ENCODE measurements at regions not wholly inside any gene's neighbourhood (a gene's known extent, or its start where the extent isn't known, plus 50 kb on each side); places are given as distances from the start of the nearest gene placed in this dataset.

DNA sequence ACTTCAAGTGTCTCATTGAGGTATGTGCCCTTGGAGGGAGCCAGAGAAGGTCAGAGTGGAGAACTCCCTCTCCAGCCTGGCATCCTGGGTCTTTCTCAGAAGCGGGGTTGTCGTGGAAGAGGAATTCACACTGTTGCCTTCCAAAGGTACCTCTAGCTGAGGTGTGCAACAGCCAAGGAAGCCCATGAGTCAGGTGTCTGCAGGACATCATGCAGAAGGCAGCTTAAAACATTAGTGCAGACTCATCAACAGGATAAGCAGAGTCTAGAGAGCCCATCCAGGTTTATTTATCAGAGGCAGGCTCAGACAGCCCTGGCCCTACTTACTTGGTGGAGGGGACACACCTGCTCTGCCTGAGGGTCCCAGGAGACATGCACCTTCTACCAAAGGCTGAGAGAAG lies 95.6 kb upstream of the TPM1 start:
- H3K4me1 ChIP-seq = no peaks in the 10 kb centered on the region
- no peaks in the 10 kb centered on the region for H3K9me3 ChIP-seq
- no peak for DNase-seq (ENCODE audit: extremely low spot score in 2 of 2)
- H3K4me3 ChIP-seq = no peak overlapping the region
- no peaks in the 10 kb centered on the region for H3K27me3 ChIP-seq
- H3K36me3 ChIP-seq = no peaks in the 10 kb centered on the region
- intact Hi-C loops (cut with DNase I) = no loop called here
- TF ChIP-seq POLR2A (IDR thresholded peaks at IDR 0.05) (no peak), POLR2AphosphoS5 (IDR thresholded peaks at IDR 0.05; ENCODE audit: insufficient read depth in 1 of 2, low read depth in 1 of 2) (no peak)
- TF ChIP-seq, protein P1, sequence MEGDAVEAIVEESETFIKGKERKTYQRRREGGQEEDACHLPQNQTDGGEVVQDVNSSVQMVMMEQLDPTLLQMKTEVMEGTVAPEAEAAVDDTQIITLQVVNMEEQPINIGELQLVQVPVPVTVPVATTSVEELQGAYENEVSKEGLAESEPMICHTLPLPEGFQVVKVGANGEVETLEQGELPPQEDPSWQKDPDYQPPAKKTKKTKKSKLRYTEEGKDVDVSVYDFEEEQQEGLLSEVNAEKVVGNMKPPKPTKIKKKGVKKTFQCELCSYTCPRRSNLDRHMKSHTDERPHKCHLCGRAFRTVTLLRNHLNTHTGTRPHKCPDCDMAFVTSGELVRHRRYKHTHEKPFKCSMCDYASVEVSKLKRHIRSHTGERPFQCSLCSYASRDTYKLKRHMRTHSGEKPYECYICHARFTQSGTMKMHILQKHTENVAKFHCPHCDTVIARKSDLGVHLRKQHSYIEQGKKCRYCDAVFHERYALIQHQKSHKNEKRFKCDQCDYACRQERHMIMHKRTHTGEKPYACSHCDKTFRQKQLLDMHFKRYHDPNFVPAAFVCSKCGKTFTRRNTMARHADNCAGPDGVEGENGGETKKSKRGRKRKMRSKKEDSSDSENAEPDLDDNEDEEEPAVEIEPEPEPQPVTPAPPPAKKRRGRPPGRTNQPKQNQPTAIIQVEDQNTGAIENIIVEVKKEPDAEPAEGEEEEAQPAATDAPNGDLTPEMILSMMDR (IDR thresholded peaks at IDR 0.05) = no peak
- H3K27ac ChIP-seq = no peak overlapping the region

DNA sequence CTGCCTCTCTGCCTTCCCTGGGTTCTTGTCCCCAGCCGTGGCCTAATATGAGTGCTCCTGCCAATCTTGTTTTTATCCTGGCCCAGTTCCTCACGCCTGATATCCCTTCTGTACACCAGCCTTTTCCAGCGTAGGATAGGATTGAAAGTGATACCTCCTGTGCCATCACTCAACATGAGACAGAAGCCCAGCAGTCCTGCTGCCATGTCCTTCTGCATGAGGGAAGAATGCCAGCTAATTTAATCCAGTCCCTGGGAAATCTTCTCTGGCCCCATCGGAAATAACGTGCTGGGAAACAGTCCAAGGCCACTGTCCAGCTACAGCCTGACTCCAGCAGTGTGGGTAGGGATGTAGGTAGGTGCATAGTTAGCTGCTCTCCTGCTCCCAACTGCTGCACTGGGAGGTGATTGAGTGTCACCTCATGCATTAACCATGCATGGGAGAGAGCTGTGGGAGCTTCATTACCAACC lies 92.0 kb upstream of the TPM1 start:
- H3K4me1 ChIP-seq = no peaks in the 10 kb centered on the region
- no peaks in the 10 kb centered on the region for H3K9me3 ChIP-seq
- H3K27ac ChIP-seq = no peak overlapping the region
- H3K4me3 ChIP-seq = no peak overlapping the region
- intact Hi-C loops (cut with DNase I) = no loop called here
- peak in 1 of 2 donors; percentile 90 for DNase-seq (ENCODE audit: extremely low spot score in 2 of 2)
- TF ChIP-seq POLR2A (IDR thresholded peaks at IDR 0.05) (no peak), POLR2AphosphoS5 (IDR thresholded peaks at IDR 0.05; ENCODE audit: insufficient read depth in 1 of 2, low read depth in 1 of 2) (no peak)
- TF ChIP-seq, protein P1 (IDR thresholded peaks at IDR 0.05) = no peak
- H3K36me3 ChIP-seq = no peaks in the 10 kb centered on the region
- H3K27me3 ChIP-seq = no peaks in the 10 kb centered on the region

DNA sequence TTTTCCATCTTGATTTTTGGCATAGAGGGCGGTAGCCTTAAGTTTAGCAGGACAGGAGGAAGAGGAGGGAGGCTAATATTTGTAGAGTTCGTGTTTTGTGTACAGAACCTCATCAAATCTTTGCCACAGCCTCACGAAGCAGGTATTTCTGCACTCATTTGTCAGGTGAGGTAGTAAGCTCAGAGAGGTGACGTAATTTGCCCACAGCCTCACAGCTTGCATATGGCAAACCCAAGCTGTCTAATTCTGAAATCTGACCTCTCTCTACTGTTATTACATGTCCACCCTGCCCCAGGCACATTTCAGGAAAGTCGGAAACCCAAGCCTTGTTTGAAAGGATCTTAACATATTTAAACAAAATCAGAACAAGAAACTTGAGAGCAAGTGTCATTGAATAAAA lies 91.1 kb upstream of the TPM1 start:
- H3K27ac ChIP-seq = no peak overlapping the region
- H3K36me3 ChIP-seq = no peaks in the 10 kb centered on the region
- no peaks in the 10 kb centered on the region for H3K9me3 ChIP-seq
- no peak overlapping the region for H3K4me3 ChIP-seq
- no peaks in the 10 kb centered on the region for H3K27me3 ChIP-seq
- H3K4me1 ChIP-seq = no peaks in the 10 kb centered on the region
- DNase-seq (ENCODE audit: extremely low spot score in 2 of 2) = peak in 1 of 2 donors; percentile 40
- intact Hi-C loops (cut with DNase I) = no loop called here
- TF ChIP-seq, protein P1 (IDR thresholded peaks at IDR 0.05) = no peak
- no peak for TF ChIP-seq POLR2A (IDR thresholded peaks at IDR 0.05)
- no peak for TF ChIP-seq POLR2AphosphoS5 (IDR thresholded peaks at IDR 0.05; ENCODE audit: insufficient read depth in 1 of 2, low read depth in 1 of 2)

DNA sequence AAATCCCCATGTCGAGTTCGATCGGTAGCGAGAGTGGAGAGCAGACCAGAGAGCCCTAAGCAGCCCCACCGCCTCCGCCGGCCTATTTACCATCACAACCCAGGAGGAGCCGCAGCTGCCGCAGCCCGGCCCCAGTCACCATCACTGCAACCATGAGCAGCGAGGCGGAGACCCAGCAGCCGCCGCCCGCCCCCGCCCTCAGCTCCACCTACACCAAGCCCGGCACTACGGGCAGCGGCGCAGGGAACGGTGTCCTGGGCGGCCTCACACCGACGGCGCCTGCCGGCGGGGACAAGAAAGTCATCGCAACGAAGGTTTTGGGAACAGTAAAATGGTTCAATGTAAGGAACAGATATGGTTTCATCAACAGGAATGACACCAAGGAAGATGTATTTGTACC lies 89.5 kb upstream of the TPM1 start:
- TF ChIP-seq POLR2AphosphoS5 (IDR thresholded peaks at IDR 0.05; ENCODE audit: insufficient read depth in 1 of 2, low read depth in 1 of 2) = no peak
- no peak for TF ChIP-seq POLR2A (IDR thresholded peaks at IDR 0.05)
- TF ChIP-seq, protein P1 (IDR thresholded peaks at IDR 0.05) = no peak
- H3K4me3 ChIP-seq = no peak overlapping the region
- DNase-seq (ENCODE audit: extremely low spot score in 2 of 2) = no peak
- no peaks in the 10 kb centered on the region for H3K4me1 ChIP-seq
- H3K27me3 ChIP-seq = no peaks in the 10 kb centered on the region
- intact Hi-C loops (cut with DNase I) = no loop called here
- H3K27ac ChIP-seq = no peak overlapping the region
- no peaks in the 10 kb centered on the region for H3K36me3 ChIP-seq
- no peaks in the 10 kb centered on the region for H3K9me3 ChIP-seq

DNA sequence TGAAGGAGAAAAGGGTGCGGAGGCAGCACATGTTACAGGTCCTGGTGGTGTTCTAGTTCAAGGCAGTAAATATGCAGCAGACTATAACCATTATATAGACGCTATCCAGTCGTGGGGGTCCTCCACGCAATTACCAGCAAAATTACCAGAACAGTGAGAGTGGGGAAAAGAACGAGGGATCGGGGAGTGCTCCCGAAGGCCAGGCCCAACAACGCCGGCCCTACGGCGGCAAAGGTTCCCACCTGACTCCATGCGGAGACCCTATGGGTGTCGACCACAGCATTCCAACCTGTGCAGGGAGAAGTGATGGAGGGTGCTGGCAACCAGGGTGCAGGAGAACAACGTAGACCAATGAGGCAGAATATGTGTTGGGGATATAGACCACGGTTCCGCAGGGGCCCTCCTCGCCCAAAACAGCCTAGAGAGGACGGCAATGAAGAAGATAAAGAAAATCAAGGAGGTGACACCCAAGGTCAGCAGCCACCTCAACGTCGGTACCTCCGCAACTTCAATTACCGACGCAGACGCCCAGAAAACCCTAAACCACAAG lies 89.0 kb upstream of the TPM1 start:
- H3K27ac ChIP-seq = no peak overlapping the region
- no peaks in the 10 kb centered on the region for H3K4me1 ChIP-seq
- H3K9me3 ChIP-seq = no peaks in the 10 kb centered on the region
- no peaks in the 10 kb centered on the region for H3K27me3 ChIP-seq
- peak in 1 of 2 donors; percentile 88 for DNase-seq (ENCODE audit: extremely low spot score in 2 of 2)
- intact Hi-C loops (cut with DNase I) = no loop called here
- H3K36me3 ChIP-seq = no peaks in the 10 kb centered on the region
- TF ChIP-seq, protein P1 (IDR thresholded peaks at IDR 0.05) = no peak
- no peak for TF ChIP-seq POLR2A (IDR thresholded peaks at IDR 0.05)
- no peak for TF ChIP-seq POLR2AphosphoS5 (IDR thresholded peaks at IDR 0.05; ENCODE audit: insufficient read depth in 1 of 2, low read depth in 1 of 2)
- H3K4me3 ChIP-seq = no peak overlapping the region
